ENCODE measurements at regions not wholly inside any gene's neighbourhood (a gene's known extent, or its start where the extent isn't known, plus 50 kb on each side); places are given as distances from the start of the nearest gene placed in this dataset.

- Histone ChIP-seq H3K27ac (ENCODE audit: low read depth in 1 of 2, low read length in 2 of 2) (no peak overlapping the region), H3K4me3 (ENCODE audit: low read depth in 1 of 3, low read length in 3 of 3) (no peak overlapping the region), H3K9me3 (ENCODE audit: control insufficient read depth in 4 of 4, low read length in 3 of 4) (no peaks in the 10 kb centered on the region), H3K9ac (ENCODE audit: low read depth in 1 of 2, low read length in 2 of 2) (no peak overlapping the region), H3K36me3 (ENCODE audit: control insufficient read depth in 4 of 4, insufficient read depth in 3 of 4, low read depth in 1 of 4, low read length in 3 of 4) (no peaks in the 10 kb centered on the region), H3K4me1 (ENCODE audit: control insufficient read depth in 4 of 4, insufficient read depth in 4 of 4, low read length in 3 of 4) (no peaks in the 10 kb centered on the region), H3K27me3 (ENCODE audit: control insufficient read depth in 4 of 4, insufficient read depth in 4 of 4, low read length in 3 of 4) (no peaks in the 10 kb centered on the region)
- DNase-seq (ENCODE audit: low spot score) = no peak
- TF ChIP-seq NR2F2 (IDR thresholded peaks at IDR 0.05) (no peak), RXRA (IDR thresholded peaks at IDR 0.05) (no peak), HNF4A (conservative IDR thresholded peaks at IDR 0.05) (no peak), SP1 (IDR thresholded peaks at IDR 0.05) (no peak), YY1 (IDR thresholded peaks at IDR 0.05) (no peak), ZBTB33 (IDR thresholded peaks at IDR 0.05) (no peak), RAD21 (IDR thresholded peaks at IDR 0.05) (no peak), HNF4G (IDR thresholded peaks at IDR 0.05) (no peak), TAF1 (conservative IDR thresholded peaks at IDR 0.05) (no peak), FOXA1 (IDR thresholded peaks at IDR 0.05) (no peak), FOXA2 (IDR thresholded peaks at IDR 0.05) (no peak)
- TF ChIP-seq, protein P1, sequence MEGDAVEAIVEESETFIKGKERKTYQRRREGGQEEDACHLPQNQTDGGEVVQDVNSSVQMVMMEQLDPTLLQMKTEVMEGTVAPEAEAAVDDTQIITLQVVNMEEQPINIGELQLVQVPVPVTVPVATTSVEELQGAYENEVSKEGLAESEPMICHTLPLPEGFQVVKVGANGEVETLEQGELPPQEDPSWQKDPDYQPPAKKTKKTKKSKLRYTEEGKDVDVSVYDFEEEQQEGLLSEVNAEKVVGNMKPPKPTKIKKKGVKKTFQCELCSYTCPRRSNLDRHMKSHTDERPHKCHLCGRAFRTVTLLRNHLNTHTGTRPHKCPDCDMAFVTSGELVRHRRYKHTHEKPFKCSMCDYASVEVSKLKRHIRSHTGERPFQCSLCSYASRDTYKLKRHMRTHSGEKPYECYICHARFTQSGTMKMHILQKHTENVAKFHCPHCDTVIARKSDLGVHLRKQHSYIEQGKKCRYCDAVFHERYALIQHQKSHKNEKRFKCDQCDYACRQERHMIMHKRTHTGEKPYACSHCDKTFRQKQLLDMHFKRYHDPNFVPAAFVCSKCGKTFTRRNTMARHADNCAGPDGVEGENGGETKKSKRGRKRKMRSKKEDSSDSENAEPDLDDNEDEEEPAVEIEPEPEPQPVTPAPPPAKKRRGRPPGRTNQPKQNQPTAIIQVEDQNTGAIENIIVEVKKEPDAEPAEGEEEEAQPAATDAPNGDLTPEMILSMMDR (IDR thresholded peaks at IDR 0.05; ENCODE audit: low read depth, low read length, missing input control) = no peak
- TF ChIP-seq, protein P2, sequence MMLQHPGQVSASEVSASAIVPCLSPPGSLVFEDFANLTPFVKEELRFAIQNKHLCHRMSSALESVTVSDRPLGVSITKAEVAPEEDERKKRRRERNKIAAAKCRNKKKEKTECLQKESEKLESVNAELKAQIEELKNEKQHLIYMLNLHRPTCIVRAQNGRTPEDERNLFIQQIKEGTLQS (IDR thresholded peaks at IDR 0.05) = no peak
- TF ChIP-seq, protein P3, sequence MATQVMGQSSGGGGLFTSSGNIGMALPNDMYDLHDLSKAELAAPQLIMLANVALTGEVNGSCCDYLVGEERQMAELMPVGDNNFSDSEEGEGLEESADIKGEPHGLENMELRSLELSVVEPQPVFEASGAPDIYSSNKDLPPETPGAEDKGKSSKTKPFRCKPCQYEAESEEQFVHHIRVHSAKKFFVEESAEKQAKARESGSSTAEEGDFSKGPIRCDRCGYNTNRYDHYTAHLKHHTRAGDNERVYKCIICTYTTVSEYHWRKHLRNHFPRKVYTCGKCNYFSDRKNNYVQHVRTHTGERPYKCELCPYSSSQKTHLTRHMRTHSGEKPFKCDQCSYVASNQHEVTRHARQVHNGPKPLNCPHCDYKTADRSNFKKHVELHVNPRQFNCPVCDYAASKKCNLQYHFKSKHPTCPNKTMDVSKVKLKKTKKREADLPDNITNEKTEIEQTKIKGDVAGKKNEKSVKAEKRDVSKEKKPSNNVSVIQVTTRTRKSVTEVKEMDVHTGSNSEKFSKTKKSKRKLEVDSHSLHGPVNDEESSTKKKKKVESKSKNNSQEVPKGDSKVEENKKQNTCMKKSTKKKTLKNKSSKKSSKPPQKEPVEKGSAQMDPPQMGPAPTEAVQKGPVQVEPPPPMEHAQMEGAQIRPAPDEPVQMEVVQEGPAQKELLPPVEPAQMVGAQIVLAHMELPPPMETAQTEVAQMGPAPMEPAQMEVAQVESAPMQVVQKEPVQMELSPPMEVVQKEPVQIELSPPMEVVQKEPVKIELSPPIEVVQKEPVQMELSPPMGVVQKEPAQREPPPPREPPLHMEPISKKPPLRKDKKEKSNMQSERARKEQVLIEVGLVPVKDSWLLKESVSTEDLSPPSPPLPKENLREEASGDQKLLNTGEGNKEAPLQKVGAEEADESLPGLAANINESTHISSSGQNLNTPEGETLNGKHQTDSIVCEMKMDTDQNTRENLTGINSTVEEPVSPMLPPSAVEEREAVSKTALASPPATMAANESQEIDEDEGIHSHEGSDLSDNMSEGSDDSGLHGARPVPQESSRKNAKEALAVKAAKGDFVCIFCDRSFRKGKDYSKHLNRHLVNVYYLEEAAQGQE (IDR thresholded peaks at IDR 0.05) = no peak
- WGBS = 83% methylated on average over 2 of the region's 2 CpGs
These were observed 381.0 kb upstream of the RPS23 start for GRCh38 chr5:82659115-82659514.

- H3K9ac ChIP-seq (ENCODE audit: low read depth in 1 of 2, low read length in 2 of 2) = no peak overlapping the region
- no peaks in the 10 kb centered on the region for H3K9me3 ChIP-seq (ENCODE audit: control insufficient read depth in 4 of 4, low read length in 3 of 4)
- DNase-seq (ENCODE audit: low spot score) = no peak
- H3K4me3 ChIP-seq (ENCODE audit: low read depth in 1 of 3, low read length in 3 of 3) = no peak overlapping the region
- TF ChIP-seq JUND (IDR thresholded peaks at IDR 0.05) (no peak), RXRA (IDR thresholded peaks at IDR 0.05) (no peak), MAX (IDR thresholded peaks at IDR 0.05) (no peak), SP1 (IDR thresholded peaks at IDR 0.05) (no peak), ZBTB33 (IDR thresholded peaks at IDR 0.05) (no peak), FOXA1 (IDR thresholded peaks at IDR 0.05) (no peak), RAD21 (IDR thresholded peaks at IDR 0.05) (no peak), EGR1 (IDR thresholded peaks at IDR 0.05; ENCODE audit: low read depth in 2 of 2) (no peak), NR2F2 (IDR thresholded peaks at IDR 0.05) (no peak), GABPA (IDR thresholded peaks at IDR 0.05 in 1 of 2, conservative IDR thresholded peaks at IDR 0.05 in 1 of 2) (no peak)
- TF ChIP-seq, protein P1 (IDR thresholded peaks at IDR 0.05; ENCODE audit: low read depth, low read length, missing input control) = no peak
- TF ChIP-seq, protein P2 (IDR thresholded peaks at IDR 0.05) = no peak
- 77% methylated on average over 5 of the region's 5 CpGs for WGBS
- no peaks in the 10 kb centered on the region for H3K4me1 ChIP-seq (ENCODE audit: control insufficient read depth in 4 of 4, insufficient read depth in 4 of 4, low read length in 3 of 4)
- H3K36me3 ChIP-seq (ENCODE audit: control insufficient read depth in 4 of 4, insufficient read depth in 3 of 4, low read depth in 1 of 4, low read length in 3 of 4) = no peaks in the 10 kb centered on the region
- no peaks in the 10 kb centered on the region for H3K27me3 ChIP-seq (ENCODE audit: control insufficient read depth in 4 of 4, insufficient read depth in 4 of 4, low read length in 3 of 4)
- H3K27ac ChIP-seq (ENCODE audit: low read depth in 1 of 2, low read length in 2 of 2) = no peak overlapping the region
These were observed 379.0 kb upstream of the RPS23 start for GRCh38 chr5:82657033-82657699.
